ENCODE measurements at regions not wholly inside any gene's neighbourhood (a gene's known extent, or its start where the extent isn't known, plus 50 kb on each side); places are given as distances from the start of the nearest gene placed in this dataset.
"Not testable (repeated sequence)": the region's sequence is repeated elsewhere in the genome, so short reads cannot be mapped to it uniquely, and the experiment has no call there.

DNA sequence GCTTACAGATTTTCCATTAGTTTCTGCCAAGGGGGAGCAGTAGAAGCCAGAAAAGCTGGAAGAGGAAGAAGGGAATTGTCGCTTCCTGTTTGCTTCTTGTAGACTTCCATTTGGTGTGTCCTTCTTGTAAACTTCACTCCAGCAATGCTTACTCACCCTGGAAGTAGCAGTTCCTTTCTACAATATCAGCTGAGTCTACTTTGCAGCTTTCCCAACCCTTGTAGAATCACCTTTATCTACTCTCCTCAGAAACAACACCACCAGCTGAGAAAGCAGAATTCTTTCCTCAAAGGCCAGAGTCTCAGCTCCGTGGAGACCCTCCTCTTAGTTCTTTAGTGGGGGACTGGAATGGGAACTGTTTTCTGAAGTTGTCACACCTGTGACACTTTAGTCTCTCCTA is 1136.7 kb upstream of the TMPRSS15 start:
- no peak for DNase-seq (ENCODE audit: low spot score)
- TF ChIP-seq, protein P1, sequence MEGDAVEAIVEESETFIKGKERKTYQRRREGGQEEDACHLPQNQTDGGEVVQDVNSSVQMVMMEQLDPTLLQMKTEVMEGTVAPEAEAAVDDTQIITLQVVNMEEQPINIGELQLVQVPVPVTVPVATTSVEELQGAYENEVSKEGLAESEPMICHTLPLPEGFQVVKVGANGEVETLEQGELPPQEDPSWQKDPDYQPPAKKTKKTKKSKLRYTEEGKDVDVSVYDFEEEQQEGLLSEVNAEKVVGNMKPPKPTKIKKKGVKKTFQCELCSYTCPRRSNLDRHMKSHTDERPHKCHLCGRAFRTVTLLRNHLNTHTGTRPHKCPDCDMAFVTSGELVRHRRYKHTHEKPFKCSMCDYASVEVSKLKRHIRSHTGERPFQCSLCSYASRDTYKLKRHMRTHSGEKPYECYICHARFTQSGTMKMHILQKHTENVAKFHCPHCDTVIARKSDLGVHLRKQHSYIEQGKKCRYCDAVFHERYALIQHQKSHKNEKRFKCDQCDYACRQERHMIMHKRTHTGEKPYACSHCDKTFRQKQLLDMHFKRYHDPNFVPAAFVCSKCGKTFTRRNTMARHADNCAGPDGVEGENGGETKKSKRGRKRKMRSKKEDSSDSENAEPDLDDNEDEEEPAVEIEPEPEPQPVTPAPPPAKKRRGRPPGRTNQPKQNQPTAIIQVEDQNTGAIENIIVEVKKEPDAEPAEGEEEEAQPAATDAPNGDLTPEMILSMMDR (IDR thresholded peaks at IDR 0.05; ENCODE audit: borderline replicate concordance, control extremely low read depth, extremely low read depth, insufficient read depth, missing control alignments), result no peak
- in situ Hi-C loops (cut with MboI; ENCODE audit: low sequenced_read_pairs, unreplicated experiment), result no loop called here

- TF ChIP-seq, protein P1 (IDR thresholded peaks at IDR 0.05; ENCODE audit: borderline replicate concordance, control extremely low read depth, extremely low read depth, insufficient read depth, missing control alignments), result no peak
- in situ Hi-C loops (cut with MboI; ENCODE audit: low sequenced_read_pairs, unreplicated experiment), result no loop called here
- DNase-seq (ENCODE audit: low spot score), result no peak
Measured at GRCh38 chr21:19541602-19542001, 1138.0 kb upstream of the TMPRSS15 start.

GRCh38 chr21:19544493-19544892 is 1140.9 kb upstream of the TMPRSS15 start:
- in situ Hi-C loops (cut with MboI; ENCODE audit: low sequenced_read_pairs, unreplicated experiment); DNase-seq (ENCODE audit: low spot score): not testable (repeated sequence)

GRCh38 chr21:19547951-19548840 is 1144.6 kb upstream of the TMPRSS15 start:
- no peak for DNase-seq (ENCODE audit: low spot score)
- in situ Hi-C loops (cut with MboI; ENCODE audit: low sequenced_read_pairs, unreplicated experiment), result no loop called here
- TF ChIP-seq, protein P1 (IDR thresholded peaks at IDR 0.05; ENCODE audit: borderline replicate concordance, control extremely low read depth, extremely low read depth, insufficient read depth, missing control alignments), result no peak

DNA sequence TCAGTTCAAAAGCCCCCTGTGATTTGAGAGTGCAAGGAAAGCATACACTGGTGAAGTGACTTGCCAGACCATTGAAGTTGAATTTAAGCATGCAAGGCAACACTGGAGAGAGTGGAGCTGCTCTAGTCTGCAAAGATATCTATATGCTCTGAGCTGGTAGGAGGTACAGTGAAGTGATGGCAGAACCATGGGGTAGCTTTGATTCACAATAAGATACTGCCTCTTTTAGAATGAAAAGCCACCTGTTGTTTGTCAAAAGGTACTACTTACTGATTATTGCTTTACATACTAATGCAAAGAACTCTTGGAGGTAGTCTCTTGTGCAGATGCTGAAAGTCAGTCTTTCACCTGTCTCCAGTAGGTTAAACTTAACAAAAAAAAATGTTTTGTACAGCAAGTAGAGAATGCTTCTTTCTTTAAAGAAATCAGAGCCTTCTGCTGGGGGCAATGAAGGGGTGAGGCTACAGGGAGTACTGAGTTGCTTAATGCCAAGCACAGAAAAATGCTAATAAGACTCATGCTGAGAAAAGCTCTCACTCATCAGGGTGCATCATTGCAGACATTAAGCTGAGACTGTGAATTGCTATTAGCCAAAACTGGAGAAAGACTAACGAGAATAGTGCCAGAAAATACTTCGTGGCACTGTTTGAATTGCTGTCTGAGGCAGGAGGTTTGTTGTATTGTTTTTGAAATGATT is 1150.5 kb upstream of the TMPRSS15 start:
- in situ Hi-C loops (cut with MboI; ENCODE audit: low sequenced_read_pairs, unreplicated experiment), result no loop called here
- TF ChIP-seq, protein P1 (IDR thresholded peaks at IDR 0.05; ENCODE audit: borderline replicate concordance, control extremely low read depth, extremely low read depth, insufficient read depth, missing control alignments), result no peak
- no peak for DNase-seq (ENCODE audit: low spot score)

- in situ Hi-C loops (cut with MboI; ENCODE audit: low sequenced_read_pairs, unreplicated experiment), result no loop called here
- DNase-seq (ENCODE audit: low spot score), result no peak
- TF ChIP-seq, protein P1 (IDR thresholded peaks at IDR 0.05; ENCODE audit: borderline replicate concordance, control extremely low read depth, extremely low read depth, insufficient read depth, missing control alignments), result no peak
Measured at GRCh38 chr21:19557046-19557445, 1153.5 kb upstream of the TMPRSS15 start.

DNA sequence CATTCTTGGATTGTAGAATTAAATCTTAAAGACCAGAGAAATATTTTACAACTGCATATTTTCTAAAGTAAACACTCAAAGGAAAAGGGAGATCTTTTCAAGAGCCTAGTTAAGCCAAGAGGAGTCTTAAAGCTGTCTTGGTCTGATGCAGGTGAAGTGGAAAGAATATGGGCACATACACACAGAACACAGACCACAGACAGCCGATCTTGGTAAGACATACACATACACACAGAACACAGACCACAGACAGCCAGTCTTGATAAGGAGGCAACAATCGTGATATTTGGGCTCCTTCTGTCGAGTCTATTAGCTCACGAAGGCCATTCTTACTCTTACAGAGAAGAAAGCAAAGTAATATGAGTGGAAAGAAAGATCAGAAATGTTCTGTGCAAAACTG is 1153.9 kb upstream of the TMPRSS15 start:
- in situ Hi-C loops (cut with MboI; ENCODE audit: low sequenced_read_pairs, unreplicated experiment), result no loop called here
- TF ChIP-seq, protein P1 (IDR thresholded peaks at IDR 0.05; ENCODE audit: borderline replicate concordance, control extremely low read depth, extremely low read depth, insufficient read depth, missing control alignments), result no peak
- DNase-seq (ENCODE audit: low spot score), result no peak
